DMS79 (cell line): ENCODE measurements at regions not wholly inside any gene's neighbourhood (a gene's known extent, or its start where the extent isn't known, plus 50 kb on each side); places are given as distances from the start of the nearest gene placed in this dataset.

Source experiments
- DNase-seq: peaks from one replicate; lab custom pipeline; 2025; lab: John Stamatoyannopoulos, UW

DNA sequence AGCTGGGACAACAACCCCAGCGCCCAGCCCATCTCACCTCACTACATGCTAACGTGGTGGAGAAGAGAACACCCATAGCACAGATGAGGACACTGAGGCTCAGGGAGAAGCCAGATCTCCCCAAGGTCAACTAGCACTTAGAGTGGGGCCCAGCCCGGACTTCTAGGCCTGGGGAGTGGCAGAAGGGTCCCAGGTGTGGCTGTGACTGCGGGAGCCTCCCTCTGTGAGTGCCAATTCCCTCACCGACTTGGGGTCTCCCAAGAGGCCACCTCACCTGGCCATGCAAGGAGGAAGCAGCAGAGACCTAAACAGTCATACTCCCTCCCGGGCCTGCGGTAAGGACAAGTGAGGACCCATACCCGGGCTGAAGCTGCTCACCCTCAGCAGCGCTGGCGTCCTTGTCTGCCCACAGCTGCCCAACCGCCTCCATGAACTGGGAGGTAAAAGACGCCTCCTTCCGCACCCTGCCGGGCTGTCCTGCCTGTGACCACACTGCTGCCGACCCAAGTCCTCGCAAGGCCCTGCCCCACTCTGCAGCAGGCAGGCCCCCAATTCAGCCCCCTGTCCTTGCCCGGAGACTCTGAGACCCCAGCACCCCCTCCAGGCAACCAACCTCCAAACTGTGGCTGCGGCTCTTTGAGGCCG lies 93.2 kb upstream of the RTL6 start:
- no peak for DNase-seq

- no peak for DNase-seq
Observed at GRCh38 chr22:44590291-44590690, 92.3 kb upstream of the RTL6 start.

GRCh38 chr22:44589831-44590230 lies 91.8 kb upstream of the RTL6 start:
- DNase-seq = no peak

- no peak for DNase-seq
Observed at GRCh38 chr22:44588348-44588747, 90.3 kb upstream of the RTL6 start.

- DNase-seq = no peak
Observed at GRCh38 chr22:44587737-44588310, 89.8 kb upstream of the RTL6 start.

DNA sequence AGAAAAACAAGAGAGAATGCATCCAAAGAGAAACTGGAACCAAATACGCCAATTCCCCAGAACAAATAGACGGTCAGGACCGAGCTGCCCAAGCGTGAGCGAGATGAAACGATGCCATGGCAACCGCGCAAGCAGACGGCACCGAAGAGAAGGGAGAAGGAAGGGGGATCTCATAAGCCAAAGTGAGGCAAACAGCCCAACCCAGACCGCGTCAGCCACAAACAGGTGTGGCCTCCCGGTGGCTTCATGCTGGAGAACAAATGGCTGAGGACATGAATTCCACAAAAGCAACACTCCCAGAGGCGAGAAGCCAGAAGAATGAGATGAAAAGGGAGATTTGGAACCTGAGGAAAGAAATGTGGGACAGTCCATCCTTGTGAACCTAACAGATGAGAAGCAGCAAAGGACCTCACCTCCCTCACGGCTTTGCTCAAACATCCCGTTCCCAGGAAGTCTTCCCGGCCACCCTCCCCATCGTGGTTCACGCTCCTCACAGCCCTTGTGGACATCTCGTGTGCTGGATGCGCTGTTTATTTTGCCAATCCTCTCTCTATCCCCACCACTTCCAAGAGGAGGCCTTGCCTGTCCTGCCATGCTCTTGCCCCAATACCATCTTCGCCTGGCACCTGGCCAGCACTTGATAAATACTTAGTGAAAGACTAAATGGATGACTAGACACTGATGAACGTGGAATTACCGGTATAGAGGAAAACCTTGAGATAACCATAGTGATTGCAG lies 89.1 kb upstream of the RTL6 start:
- DNase-seq = peak; percentile 68

- DNase-seq = peak; percentile 69
Observed at GRCh38 chr22:44586351-44586990, 88.4 kb upstream of the RTL6 start.

- DNase-seq = no peak
Observed at GRCh38 chr22:44585559-44586350, 87.7 kb upstream of the RTL6 start.

GRCh38 chr22:44584256-44584902 lies 86.3 kb upstream of the RTL6 start:
- DNase-seq = no peak

DNA sequence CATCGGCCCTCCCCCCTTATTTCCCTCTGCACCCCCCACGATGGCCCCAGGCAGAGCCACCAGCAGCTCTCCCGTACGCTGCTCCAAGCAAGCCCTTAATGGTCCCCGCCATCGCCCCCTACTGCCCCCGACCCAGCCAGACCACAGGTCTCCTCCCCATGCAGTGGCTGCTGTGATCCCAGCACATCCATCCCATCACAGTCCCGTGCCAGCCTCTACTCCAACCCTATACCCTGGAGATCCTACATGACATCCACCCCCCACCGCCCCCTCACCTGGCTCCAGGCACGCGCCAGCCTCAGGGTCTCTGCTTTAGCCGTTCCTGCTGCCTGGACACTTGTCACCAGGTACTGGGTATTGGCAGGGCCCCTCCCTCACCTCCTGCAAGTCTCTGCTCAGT lies 85.8 kb upstream of the RTL6 start:
- DNase-seq = no peak

DNA sequence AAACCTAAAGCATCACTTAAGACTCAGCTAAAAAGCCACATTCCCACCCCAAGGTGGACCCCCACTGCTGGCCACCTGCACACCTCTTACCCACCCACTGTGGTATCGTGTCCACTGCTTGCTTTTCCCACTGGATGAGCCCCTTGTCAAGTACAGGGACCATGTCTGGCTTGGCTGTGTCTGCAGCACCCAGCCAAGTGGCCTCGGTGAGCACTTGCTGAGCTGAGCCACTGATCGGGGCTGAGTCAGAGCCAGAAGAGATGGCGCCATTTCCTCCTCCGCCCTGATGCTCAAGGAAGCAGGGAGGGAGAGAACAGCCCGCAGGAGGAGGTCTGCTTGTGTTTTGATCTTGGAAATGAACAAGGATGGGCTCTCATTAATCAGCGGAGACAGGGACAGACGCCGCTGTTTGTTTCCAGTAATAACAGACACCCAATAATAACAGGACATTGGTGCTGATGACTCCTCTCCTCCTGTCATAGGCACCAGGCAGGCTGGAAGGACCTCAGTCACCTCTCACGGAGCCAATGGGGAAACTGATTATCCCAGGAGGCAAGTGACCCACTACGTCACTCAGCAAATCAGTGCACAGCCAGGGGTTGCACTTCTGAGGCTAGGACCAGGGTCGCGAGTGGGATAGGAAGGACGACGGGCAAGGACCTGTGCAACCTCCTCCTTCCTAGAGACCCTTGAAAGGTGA lies 85.2 kb upstream of the RTL6 start:
- DNase-seq = no peak

- no peak for DNase-seq
Observed at GRCh38 chr22:44582016-44582415, 84.0 kb upstream of the RTL6 start.

DNA sequence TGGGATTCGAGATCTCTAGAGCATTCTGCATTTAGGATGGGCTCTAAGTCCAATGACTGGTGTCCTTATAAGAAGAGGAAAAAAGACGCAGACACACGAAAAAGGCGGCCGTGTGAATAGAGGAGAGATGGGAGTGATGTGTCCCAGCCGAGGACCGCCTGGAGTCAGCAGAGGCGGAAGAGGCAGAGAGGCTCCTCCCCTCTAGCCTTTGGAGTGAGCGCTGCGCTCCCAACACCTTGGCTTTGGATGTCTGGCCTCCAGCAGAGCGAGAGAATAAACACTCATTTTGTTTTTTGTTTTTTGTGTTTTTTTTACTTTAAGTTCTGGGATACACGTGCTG lies 83.0 kb upstream of the RTL6 start:
- no peak for DNase-seq

DNA sequence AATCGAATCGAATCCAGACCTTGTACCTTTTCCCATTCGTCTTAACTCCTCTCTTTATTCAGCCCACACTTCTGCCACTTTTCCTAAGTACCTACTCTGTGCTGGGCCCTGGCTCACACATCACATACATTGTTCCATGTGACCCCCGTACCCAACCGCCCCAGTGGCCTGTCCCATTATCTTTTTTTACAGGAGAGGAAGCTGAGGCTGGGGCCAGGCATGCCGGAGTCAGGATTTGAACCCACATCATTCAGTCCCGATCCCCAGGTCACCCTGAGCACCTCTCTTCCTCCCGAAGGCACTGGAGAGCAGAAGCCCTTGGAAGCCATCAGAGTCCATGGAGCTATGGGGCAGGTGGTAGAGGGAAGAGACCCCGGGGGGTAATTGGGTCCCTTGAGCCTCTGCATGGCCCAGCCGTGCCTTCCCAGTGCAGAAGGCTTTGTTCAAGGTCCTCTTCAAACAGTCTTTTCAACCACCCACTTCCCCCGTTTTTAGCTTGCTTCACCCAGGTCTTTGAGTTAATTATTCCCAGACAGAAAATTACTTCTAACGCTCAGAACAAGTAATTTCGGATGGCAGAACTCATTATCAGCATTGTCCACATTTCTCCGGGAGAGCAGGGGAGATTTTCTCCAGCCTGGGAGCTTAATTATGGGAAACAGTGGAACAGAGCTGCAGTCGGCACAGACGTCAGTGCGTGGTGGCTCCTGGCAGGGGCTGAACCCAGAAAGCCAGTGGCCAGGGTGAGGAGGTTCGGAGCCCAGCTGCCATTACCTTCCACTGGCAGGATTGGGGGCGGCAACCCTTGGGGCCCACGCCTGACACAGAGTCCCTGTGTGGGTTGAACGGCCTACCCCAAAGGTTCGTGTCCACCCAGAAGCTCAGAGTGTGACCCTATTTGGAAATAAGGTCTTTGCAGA lies 82.4 kb upstream of the RTL6 start:
- no peak for DNase-seq

DNA sequence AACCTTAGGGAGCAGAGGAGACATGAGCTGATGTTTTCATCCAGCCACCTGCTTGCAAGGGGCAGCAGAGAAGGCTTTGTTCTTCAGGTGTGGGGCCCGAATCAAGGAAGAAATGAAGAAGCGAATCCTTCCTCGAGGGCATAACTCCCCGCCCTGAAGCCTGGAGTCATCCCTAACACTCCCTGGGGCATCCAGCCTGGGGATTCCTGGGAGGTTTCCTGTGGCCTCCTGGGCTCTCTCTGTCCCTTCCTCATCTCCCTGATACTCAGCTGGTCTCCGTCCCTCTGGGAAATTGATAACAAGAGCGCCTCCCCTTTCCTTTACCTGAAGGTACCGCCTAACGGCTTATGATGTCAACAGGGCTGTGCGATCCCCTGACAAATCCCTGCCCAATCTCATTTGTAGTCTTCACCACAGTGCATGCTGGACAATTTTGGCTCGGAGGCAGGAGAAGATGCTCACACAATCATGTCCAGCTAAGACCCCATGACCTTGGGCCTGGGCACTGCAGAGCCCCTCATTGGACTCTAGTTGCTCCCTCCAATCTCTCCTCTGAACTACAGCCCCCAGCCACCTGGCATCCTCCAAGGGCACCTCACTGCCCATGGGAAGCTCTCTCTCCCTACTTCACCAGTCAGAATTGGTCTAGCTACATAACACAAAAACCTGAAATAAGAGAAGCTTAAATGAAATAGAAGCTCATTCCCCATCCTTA lies 80.6 kb upstream of the RTL6 start:
- no peak for DNase-seq

DNA sequence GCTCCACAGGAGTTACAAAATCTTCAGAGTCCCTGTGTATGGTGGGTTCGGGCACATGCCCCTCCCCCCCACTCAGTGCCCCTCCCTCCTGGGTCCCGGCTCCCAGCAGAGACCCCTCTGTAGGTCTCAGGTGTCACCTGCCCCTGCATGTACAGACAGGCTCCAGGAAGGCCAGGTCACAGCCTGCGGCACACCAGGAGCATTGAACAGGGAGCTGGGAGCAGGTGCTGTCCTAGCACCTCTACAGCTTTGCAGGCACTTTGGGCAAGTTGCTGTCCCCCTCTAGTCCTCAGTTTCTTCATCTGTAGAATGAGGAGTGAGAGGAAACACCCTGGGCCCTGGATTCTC lies 80.1 kb upstream of the RTL6 start:
- DNase-seq = no peak

DNA sequence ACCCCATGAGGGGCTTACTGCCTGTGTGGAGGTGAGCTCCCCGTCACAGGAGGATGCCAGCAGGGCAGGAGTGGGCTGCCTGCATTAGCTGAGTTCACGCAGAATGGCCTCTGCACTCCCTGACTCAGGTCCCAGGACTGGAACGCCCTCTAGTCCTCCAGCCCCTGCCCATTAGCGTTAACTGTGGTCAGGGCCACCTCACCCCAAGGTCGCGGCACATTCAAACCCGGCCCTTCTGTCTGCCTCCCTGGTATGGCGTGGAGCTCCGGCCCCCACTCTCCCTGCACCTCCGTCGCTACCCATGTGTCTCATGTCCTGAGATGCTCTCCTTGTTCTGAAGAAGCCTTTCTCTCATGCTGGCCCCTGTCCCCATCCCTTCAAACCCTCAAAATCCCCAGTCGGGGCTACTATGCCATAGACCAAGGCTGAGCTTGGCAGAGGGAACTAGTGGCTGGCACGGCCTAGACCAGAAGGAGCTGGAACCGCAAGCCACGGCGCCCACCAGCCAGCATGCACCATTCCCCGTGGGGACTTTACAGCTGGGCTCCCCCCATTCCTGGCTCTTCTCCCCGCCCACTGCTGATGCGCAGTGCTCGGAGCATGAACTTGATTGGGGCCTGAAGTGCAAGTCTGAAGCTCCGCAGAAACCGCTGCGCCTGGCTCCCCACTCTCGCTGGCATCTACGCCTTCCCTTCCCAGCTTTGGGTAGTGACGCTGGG lies 79.5 kb upstream of the RTL6 start:
- DNase-seq = no peak

DNA sequence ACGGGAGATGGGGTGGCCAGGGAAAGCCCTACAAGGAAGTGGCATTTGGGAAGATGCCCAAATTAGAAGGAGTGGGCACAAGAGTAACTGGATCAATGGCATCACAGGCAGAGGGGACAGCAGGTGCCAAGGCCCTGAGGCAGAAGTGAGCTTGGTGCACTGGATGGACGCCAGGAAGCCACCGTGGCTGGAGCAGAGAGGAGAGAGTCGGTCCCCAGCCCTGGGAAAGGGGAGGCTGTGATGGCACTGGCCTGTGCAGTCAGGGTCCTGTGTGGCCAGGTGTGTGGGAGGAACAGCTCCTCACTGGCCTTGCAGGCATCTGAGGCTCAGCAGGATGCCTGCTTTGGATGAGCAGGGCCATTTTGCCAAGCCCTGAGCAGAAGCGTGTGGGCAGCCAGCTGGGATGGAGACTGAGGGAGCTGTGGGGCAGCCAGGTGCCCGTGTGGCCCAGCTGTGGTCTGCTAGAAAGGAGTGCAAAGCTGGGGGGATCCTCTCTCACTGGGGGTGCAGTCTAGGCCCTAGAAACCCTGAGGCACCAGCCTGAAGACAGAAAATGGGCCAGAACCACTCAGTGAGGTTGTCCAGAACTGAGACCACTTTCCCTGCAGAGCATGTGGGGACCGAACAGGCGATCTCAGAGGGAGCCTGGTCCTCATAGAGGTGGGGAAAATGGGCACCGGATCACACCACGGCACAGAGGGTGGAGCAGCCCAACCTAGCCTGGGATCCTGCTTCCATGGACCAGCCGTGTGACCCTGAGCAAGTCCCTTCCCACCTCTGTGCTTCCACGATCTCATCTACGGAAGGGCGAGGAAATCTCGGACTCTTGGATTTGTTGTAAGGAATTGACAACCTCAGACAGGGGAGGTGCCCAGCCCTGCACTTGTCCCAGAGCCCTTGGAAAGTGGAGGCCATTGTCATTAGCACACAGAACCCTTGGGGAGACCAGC lies 78.6 kb upstream of the RTL6 start:
- DNase-seq = no peak
